ENCODE measurements at regions not wholly inside any gene's neighbourhood (a gene's known extent, or its start where the extent isn't known, plus 50 kb on each side); places are given as distances from the start of the nearest gene placed in this dataset.

GRCh38 chr2:107414376-107414775 lies 412.3 kb upstream of the RGPD4 start:
- H3K9ac ChIP-seq, result no peak overlapping the region
- H4K20me1 ChIP-seq (ENCODE audit: insufficient read depth), result no peaks in the 10 kb centered on the region
- no peak overlapping the region for H2AFZ ChIP-seq (ENCODE audit: low read depth)
- no peak for DNase-seq
- H3F3A ChIP-seq (replicated peaks; ENCODE audit: insufficient read depth), result peaks cover 4% of the 10 kb centered on the region
- no peaks in the 10 kb centered on the region for H3K79me2 ChIP-seq (ENCODE audit: insufficient read depth)
- POLR2A ChIA-PET, result no interaction called here
- no peaks in the 10 kb centered on the region for H3K36me3 ChIP-seq (replicated peaks in 1 of 2; ENCODE audit: control insufficient read depth in 1 of 2, insufficient read depth in 2 of 2, low read length in 1 of 2)
- TF ChIP-seq, protein P1, sequence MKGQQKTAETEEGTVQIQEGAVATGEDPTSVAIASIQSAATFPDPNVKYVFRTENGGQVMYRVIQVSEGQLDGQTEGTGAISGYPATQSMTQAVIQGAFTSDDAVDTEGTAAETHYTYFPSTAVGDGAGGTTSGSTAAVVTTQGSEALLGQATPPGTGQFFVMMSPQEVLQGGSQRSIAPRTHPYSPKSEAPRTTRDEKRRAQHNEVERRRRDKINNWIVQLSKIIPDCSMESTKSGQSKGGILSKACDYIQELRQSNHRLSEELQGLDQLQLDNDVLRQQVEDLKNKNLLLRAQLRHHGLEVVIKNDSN (IDR thresholded peaks at IDR 0.05; ENCODE audit: borderline replicate concordance, low read depth), result no peak
- TF ChIP-seq TEAD4 (IDR thresholded peaks at IDR 0.05; ENCODE audit: borderline replicate concordance, insufficient read depth), result no peak
- no peak for TF ChIP-seq JUND (IDR thresholded peaks at IDR 0.05)
- no peak for TF ChIP-seq RAD21 (IDR thresholded peaks at IDR 0.05; ENCODE audit: low read length)
- TF ChIP-seq FOSL2 (IDR thresholded peaks at IDR 0.05; ENCODE audit: borderline replicate concordance, low read depth), result no peak
- TF ChIP-seq EP300 (IDR thresholded peaks at IDR 0.05; ENCODE audit: borderline replicate concordance in 1 of 2, low read depth in 1 of 2, low read length in 1 of 2), result no peak
- no peak for TF ChIP-seq PBX3 (IDR thresholded peaks at IDR 0.05)
- TF ChIP-seq YY1 (IDR thresholded peaks at IDR 0.05; ENCODE audit: low read depth), result no peak
- no peak for TF ChIP-seq EZH2phosphoT487 (IDR thresholded peaks at IDR 0.05; ENCODE audit: borderline replicate concordance, low read depth)
- TF ChIP-seq, protein P2, sequence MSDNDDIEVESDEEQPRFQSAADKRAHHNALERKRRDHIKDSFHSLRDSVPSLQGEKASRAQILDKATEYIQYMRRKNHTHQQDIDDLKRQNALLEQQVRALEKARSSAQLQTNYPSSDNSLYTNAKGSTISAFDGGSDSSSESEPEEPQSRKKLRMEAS (IDR thresholded peaks at IDR 0.05; ENCODE audit: low read depth), result no peak
- no peak for TF ChIP-seq NFIC (IDR thresholded peaks at IDR 0.05; ENCODE audit: borderline replicate concordance)
- TF ChIP-seq CTCF (IDR thresholded peaks at IDR 0.05), result no peak
- TF ChIP-seq REST (IDR thresholded peaks at IDR 0.05; ENCODE audit: low read depth, low read length), result no peak
- H3K4me1 ChIP-seq (ENCODE audit: control insufficient read depth in 1 of 2, insufficient read depth in 2 of 2, low read depth in 1 of 2, low read length in 1 of 2), result peaks cover 0 to 9% of the 10 kb centered on the region in 2 experiments; a peak in 2 of 4 replicates
- no peaks in the 10 kb centered on the region; the same call in 1 of the 2 replicates for H3K27me3 ChIP-seq (ENCODE audit: insufficient read depth)
- CTCF ChIA-PET, result interaction anchor here (1.0 kb wide), 1 partner anchor 422 kb away, joined by 3 read pairs; no protein-coding TSS in a partner anchor
- H3K4me2 ChIP-seq, result no peak overlapping the region
- H3K4me3 ChIP-seq (ENCODE audit: low read depth in 2 of 2, low read length in 1 of 2), result no peak overlapping the region
- no peaks in the 10 kb centered on the region for H3K9me2 ChIP-seq
- 70% methylated on average over 4 of the region's 4 CpGs for WGBS (ENCODE audit: low lambda C conversion rate)
- no peak overlapping the region for H3K27ac ChIP-seq (ENCODE audit: low read depth in 2 of 2, low read length in 1 of 2)
- no peaks in the 10 kb centered on the region for H3K9me3 ChIP-seq

All from SK-N-SH (cell line).